ENCODE measurements at regions not wholly inside any gene's neighbourhood (a gene's known extent, or its start where the extent isn't known, plus 50 kb on each side); places are given as distances from the start of the nearest gene placed in this dataset.
"Not testable (repeated sequence)": the region's sequence is repeated elsewhere in the genome, so short reads cannot be mapped to it uniquely, and the experiment has no call there.

GRCh38 chr2:179321034-179321433, 56.4 kb upstream of the SESTD1 start:
- TF ChIP-seq HNRNPL (IDR thresholded peaks at IDR 0.05; ENCODE audit: low read depth, low read length); ATF2 (CRISPR knock-in tag; IDR thresholded peaks at IDR 0.05); MYC (IDR thresholded peaks at IDR 0.05; ENCODE audit: low read depth, low read length); MYC (CRISPR knock-in tag; IDR thresholded peaks at IDR 0.05; ENCODE audit: borderline replicate concordance, low read depth); POU5F1 (IDR thresholded peaks at IDR 0.05; ENCODE audit: borderline replicate concordance, low read depth, low read length, partially characterized antibody); NONO (IDR thresholded peaks at IDR 0.05; ENCODE audit: low read depth in 2 of 2, low read length in 1 of 2); EP300 (IDR thresholded peaks at IDR 0.05; ENCODE audit: low read length); POLR2AphosphoS5 (IDR thresholded peaks at IDR 0.05; ENCODE audit: control insufficient read depth, insufficient read depth, low read depth, low read length); ZBED1 (IDR thresholded peaks at IDR 0.05): not testable (repeated sequence)

Data from K562 (cell line).